VCaP (cell line): ENCODE measurements at regions not wholly inside any gene's neighbourhood (a gene's known extent, or its start where the extent isn't known, plus 50 kb on each side); places are given as distances from the start of the nearest gene placed in this dataset.
"Not testable (repeated sequence)": the region's sequence is repeated elsewhere in the genome, so short reads cannot be mapped to it uniquely, and the experiment has no call there.

Source experiments
- H3K27ac ChIP-seq: fragments of 450-650 bp; 2 replicates; pipeline ENCODE4 v1.5.1; 2017
- TF ChIP-seq, protein P1 (sequence below): fragments of 450-650 bp; conservative IDR thresholded peaks from 2 replicates; pipeline ENCODE4 v1.5.1; 2017; ENCODE audit warnings: mild to moderate bottlenecking, moderate library complexity

DNA sequence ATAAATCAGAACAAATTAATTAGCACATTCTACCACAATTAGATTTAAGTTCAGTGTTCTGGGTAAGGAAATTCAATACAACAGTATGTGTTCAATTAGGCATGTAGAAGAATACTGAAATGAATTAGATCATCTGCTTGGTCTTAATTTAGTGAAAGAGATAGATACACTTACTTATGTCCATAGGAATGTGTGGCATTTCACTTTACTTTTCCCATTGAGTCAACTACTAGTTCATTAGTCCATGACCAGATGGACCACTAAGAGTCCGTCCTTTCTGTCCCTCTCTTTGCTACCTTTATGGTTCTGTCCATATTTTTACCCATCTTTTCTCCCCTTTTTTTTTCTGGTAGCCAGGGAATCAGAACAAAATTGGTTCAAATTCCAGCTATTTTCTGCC is 276.9 kb downstream of the OSTF1 start:
- TF ChIP-seq, protein P1, sequence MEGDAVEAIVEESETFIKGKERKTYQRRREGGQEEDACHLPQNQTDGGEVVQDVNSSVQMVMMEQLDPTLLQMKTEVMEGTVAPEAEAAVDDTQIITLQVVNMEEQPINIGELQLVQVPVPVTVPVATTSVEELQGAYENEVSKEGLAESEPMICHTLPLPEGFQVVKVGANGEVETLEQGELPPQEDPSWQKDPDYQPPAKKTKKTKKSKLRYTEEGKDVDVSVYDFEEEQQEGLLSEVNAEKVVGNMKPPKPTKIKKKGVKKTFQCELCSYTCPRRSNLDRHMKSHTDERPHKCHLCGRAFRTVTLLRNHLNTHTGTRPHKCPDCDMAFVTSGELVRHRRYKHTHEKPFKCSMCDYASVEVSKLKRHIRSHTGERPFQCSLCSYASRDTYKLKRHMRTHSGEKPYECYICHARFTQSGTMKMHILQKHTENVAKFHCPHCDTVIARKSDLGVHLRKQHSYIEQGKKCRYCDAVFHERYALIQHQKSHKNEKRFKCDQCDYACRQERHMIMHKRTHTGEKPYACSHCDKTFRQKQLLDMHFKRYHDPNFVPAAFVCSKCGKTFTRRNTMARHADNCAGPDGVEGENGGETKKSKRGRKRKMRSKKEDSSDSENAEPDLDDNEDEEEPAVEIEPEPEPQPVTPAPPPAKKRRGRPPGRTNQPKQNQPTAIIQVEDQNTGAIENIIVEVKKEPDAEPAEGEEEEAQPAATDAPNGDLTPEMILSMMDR: no peak
- H3K27ac ChIP-seq: no peak overlapping the region

DNA sequence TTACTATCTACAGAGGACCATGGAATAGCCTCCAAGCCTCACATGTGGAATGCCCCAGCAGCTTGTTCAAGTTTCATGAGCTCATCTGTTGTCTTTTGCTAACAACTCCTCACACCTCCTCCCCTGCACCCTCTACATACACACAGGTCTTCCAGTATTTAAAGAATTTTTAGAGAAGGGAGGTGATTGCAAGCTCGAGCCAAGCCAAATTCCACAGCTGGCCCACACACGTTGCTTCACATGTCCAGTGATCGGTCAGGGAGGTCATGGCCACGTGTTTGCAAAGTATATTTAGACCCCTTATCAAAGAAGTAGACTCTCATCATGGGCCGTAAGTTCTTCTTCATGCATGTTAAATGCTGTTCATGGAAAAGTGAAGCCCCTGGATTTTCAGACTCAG is 281.7 kb downstream of the OSTF1 start:
- TF ChIP-seq, protein P1: no peak
- H3K27ac ChIP-seq: no peak overlapping the region

DNA sequence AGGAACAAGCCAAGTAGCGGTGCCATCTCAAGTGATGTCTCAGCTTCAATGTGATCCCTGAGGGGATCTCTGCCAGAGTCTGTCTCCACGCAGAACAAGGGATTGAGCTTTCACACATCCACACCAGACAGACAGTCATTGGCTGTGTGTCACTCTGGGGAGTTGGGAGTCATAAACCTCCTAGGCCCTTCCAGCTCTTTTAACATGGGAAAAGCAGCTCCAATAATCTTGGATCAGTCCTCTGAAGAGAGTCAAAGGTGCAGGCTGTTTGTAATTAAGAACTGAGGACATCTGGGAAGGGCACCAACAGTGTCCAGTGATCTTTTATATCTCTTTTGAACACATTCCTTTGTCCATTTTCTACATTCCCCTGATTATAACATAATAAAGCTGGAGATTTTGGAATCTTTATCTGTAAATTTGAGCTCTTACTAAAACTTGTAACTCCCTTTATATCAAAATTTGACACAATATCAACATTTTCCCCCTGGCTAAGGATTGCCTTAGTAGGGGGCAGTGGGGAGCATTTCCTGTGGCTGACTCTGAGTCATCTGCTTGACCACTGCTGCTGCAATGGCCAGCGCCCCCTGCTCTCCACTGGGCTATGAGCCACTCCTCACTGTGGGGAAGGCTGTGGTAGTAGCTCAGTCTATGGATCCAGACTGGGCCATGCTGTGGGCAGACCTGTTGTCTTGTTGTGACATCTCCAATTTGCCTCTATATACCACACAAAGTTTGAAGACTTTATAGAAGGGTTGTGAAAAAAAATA is 284.4 kb downstream of the OSTF1 start:
- TF ChIP-seq, protein P1: no peak
- H3K27ac ChIP-seq: no peak overlapping the region

DNA sequence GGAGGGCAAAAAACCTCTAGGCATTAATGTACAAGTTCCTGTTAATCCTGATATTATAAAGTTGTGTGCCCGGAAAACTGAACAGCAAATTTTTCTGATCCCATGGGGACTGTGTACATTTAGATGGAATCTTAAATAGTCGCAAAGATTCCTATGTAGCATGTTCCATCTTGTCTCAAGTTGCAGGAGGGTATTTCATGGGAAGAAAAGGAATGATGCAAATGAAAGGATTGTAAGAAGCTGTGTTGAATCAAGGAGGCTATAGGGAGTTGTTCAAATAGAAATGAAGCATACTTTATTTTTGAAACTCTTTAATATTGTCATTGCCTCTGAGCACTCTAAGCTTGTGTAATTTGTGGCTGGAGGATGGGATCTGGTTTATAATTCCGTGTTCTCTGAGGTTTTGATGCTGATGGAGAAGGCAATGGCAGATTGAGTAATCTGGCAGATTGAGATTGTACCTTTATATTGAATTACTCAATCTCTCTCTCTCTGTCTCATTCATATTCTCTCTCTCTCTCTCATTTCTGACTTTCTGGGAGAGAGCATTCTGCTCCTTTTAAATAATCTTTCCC is 288.5 kb downstream of the OSTF1 start:
- TF ChIP-seq, protein P1: no peak
- H3K27ac ChIP-seq: no peak overlapping the region

DNA sequence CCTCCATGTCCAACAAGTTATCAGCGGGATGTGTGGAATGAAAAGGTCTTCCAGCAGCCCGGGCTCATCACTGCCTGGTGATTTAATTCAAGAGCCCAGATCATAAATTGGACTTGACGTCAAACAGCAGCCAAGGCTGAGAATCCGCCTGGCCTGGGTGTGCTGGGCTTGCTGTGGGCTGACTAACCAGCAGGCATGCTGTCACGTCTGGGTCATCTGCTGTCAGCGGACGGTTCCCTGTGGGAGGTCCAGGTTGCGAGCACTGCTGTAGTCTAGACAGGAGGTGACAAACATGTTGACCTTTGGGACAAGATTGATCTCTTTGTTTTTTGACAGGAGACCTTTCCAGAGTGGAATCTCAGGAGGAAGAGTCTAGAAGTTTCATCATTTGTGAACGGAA is 289.7 kb downstream of the OSTF1 start:
- H3K27ac ChIP-seq: no peak overlapping the region
- TF ChIP-seq, protein P1: no peak

DNA sequence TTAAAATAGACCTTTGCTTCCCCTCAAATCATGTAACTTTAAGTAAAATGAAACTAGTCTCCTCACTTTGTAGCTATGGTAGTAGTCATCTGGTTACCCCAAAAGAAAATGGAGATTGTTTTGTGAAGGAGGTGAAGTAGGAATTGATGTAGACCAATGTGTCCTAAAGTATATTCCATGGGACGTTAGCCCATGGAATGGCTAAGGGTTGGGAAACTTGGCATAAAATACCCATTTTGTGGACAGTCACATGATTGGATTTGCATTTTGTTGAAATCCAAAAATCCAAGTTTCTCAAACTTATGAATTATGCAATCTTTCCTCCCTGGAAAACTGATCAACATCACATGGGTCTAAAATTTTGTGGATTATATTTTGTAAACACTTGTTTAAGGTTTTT is 290.6 kb downstream of the OSTF1 start:
- no peak overlapping the region for H3K27ac ChIP-seq
- TF ChIP-seq, protein P1: no peak

DNA sequence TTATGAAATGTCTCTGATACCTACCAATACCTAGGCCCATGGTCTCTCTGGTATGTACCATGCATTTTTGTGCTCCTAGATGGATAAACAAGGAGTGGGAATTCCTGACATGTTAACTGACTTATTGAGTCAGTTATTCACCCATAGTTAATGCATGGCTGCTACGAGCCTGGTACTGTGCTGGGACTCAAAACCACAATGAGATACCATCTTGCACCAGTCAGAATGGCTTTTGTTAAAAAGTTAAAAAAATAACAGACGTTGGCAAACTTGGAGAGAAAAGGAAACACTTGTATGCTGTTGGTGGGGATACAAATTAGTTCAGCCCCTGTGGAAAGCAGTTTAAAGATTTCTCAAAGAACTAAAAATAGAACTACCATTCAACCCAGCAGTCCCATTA is 293.8 kb downstream of the OSTF1 start:
- H3K27ac ChIP-seq: no peak overlapping the region
- TF ChIP-seq, protein P1: no peak

DNA sequence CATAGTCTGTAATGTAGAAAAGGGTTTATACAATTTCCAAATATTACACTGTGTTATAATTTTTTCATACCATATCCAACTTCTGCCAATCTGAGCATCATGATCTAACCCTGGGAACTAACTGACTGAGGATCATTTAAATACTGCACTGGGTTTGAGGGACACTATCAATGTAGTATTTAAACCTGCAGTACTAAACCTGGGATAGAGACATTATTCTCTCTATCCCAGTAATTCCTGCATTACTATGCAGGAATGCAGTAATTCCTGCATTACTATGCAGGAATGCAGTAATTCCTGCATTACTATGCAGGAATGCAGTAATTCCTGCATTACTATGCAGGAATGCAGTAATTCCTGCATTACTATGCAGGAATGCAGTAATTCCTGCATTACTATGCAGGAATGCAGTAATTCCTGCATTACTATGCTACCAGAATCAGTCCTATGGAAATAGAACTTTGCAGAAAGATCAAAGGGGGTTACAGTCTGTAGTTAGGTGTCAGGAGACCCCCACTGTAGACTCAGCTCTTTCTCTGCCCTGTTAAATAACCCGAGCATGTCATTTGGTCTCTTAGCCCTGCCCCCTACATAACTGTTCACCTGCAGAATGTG is 295.2 kb downstream of the OSTF1 start:
- not testable (repeated sequence) for H3K27ac ChIP-seq
